ENCODE measurements at regions not wholly inside any gene's neighbourhood (a gene's known extent, or its start where the extent isn't known, plus 50 kb on each side); places are given as distances from the start of the nearest gene placed in this dataset.

DNA sequence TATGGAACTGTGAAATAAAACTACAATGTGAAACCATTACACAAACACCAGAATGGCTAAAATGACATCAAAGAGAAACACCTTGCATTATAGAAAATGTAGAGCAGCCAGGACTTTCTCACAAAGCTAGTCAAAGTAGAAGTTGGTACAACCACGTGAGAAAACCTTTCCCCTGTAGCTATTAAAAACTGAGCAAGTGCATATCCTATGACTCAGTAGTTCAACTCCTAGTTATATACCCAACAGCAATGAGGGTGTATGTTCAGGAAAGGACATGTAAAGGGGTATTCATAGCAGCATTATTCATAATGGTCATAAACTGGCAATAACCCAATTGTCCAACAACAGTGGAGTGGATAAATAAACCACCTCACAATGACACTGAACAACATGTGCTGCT, 177.5 kb upstream of the NUDT10 start (continued):
- TF ChIP-seq, protein P1, sequence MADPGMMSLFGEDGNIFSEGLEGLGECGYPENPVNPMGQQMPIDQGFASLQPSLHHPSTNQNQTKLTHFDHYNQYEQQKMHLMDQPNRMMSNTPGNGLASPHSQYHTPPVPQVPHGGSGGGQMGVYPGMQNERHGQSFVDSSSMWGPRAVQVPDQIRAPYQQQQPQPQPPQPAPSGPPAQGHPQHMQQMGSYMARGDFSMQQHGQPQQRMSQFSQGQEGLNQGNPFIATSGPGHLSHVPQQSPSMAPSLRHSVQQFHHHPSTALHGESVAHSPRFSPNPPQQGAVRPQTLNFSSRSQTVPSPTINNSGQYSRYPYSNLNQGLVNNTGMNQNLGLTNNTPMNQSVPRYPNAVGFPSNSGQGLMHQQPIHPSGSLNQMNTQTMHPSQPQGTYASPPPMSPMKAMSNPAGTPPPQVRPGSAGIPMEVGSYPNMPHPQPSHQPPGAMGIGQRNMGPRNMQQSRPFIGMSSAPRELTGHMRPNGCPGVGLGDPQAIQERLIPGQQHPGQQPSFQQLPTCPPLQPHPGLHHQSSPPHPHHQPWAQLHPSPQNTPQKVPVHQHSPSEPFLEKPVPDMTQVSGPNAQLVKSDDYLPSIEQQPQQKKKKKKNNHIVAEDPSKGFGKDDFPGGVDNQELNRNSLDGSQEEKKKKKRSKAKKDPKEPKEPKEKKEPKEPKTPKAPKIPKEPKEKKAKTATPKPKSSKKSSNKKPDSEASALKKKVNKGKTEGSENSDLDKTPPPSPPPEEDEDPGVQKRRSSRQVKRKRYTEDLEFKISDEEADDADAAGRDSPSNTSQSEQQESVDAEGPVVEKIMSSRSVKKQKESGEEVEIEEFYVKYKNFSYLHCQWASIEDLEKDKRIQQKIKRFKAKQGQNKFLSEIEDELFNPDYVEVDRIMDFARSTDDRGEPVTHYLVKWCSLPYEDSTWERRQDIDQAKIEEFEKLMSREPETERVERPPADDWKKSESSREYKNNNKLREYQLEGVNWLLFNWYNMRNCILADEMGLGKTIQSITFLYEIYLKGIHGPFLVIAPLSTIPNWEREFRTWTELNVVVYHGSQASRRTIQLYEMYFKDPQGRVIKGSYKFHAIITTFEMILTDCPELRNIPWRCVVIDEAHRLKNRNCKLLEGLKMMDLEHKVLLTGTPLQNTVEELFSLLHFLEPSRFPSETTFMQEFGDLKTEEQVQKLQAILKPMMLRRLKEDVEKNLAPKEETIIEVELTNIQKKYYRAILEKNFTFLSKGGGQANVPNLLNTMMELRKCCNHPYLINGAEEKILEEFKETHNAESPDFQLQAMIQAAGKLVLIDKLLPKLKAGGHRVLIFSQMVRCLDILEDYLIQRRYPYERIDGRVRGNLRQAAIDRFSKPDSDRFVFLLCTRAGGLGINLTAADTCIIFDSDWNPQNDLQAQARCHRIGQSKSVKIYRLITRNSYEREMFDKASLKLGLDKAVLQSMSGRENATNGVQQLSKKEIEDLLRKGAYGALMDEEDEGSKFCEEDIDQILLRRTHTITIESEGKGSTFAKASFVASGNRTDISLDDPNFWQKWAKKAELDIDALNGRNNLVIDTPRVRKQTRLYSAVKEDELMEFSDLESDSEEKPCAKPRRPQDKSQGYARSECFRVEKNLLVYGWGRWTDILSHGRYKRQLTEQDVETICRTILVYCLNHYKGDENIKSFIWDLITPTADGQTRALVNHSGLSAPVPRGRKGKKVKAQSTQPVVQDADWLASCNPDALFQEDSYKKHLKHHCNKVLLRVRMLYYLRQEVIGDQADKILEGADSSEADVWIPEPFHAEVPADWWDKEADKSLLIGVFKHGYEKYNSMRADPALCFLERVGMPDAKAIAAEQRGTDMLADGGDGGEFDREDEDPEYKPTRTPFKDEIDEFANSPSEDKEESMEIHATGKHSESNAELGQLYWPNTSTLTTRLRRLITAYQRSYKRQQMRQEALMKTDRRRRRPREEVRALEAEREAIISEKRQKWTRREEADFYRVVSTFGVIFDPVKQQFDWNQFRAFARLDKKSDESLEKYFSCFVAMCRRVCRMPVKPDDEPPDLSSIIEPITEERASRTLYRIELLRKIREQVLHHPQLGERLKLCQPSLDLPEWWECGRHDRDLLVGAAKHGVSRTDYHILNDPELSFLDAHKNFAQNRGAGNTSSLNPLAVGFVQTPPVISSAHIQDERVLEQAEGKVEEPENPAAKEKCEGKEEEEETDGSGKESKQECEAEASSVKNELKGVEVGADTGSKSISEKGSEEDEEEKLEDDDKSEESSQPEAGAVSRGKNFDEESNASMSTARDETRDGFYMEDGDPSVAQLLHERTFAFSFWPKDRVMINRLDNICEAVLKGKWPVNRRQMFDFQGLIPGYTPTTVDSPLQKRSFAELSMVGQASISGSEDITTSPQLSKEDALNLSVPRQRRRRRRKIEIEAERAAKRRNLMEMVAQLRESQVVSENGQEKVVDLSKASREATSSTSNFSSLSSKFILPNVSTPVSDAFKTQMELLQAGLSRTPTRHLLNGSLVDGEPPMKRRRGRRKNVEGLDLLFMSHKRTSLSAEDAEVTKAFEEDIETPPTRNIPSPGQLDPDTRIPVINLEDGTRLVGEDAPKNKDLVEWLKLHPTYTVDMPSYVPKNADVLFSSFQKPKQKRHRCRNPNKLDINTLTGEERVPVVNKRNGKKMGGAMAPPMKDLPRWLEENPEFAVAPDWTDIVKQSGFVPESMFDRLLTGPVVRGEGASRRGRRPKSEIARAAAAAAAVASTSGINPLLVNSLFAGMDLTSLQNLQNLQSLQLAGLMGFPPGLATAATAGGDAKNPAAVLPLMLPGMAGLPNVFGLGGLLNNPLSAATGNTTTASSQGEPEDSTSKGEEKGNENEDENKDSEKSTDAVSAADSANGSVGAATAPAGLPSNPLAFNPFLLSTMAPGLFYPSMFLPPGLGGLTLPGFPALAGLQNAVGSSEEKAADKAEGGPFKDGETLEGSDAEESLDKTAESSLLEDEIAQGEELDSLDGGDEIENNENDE (IDR thresholded peaks at IDR 0.05; ENCODE audit: insufficient replicate concordance, low read length) = no peak
- TF ChIP-seq BACH1 (IDR thresholded peaks at IDR 0.05; ENCODE audit: low read length) = no peak

All from H1 (cell line).